SK-N-SH treated with all-trans-retinoic acid at 6 μM for 48 hours (cell line): ENCODE measurements at regions not wholly inside any gene's neighbourhood (a gene's known extent, or its start where the extent isn't known, plus 50 kb on each side); places are given as distances from the start of the nearest gene placed in this dataset.

Source experiments
- ATAC-seq: fragments of 200-7000 bp; cut with Tn5 transposase; 3 replicates; pipeline ENCODE4 v1.9.1; 2020; ENCODE audit warnings: mild to moderate bottlenecking, moderate library complexity
- ARNTL ChIP-seq: fragments of 450-650 bp; formaldehyde crosslinking; IDR thresholded peaks from 2 replicates; pipeline ENCODE4 v1.5.0; 2020; ENCODE audit warnings: low read depth, mild to moderate bottlenecking, moderate library complexity, borderline replicate concordance
- BACH2 ChIP-seq: fragments of 250-450 bp; sonication (Bioruptor Pico); IDR thresholded peaks from 2 replicates; pipeline ENCODE4 v1.9.0; 2021; ENCODE audit warnings: mild to moderate bottlenecking, borderline replicate concordance
- CREB5 ChIP-seq: fragments of 250-450 bp; sonication (Bioruptor Pico); IDR thresholded peaks from 2 replicates; pipeline ENCODE4 v1.5.1; 2020; ENCODE audit warnings: low read depth, mild to moderate bottlenecking, moderate library complexity
- CSDC2 ChIP-seq: fragments of 250-450 bp; sonication (Bioruptor Pico); IDR thresholded peaks from 2 replicates; pipeline ENCODE4 v1.5.0; 2020; ENCODE audit warnings: mild to moderate bottlenecking, moderate library complexity
- CSRNP3 ChIP-seq: fragments of 250-450 bp; sonication (Bioruptor Pico); IDR thresholded peaks from 2 replicates; pipeline ENCODE4 v1.5.1; 2021; ENCODE audit warnings: mild to moderate bottlenecking, moderate library complexity
- ESRRG ChIP-seq: fragments of 250-450 bp; sonication (Bioruptor Pico); IDR thresholded peaks from 2 replicates; pipeline ENCODE4 v1.6.1; 2021; ENCODE audit warnings: mild to moderate bottlenecking
- GLIS3 ChIP-seq: fragments of 250-450 bp; sonication (Bioruptor Pico); IDR thresholded peaks from 2 replicates; pipeline ENCODE4 v1.5.0; 2020; ENCODE audit warnings: mild to moderate bottlenecking, moderate library complexity
- PATZ1 ChIP-seq: fragments of 250-450 bp; sonication (Bioruptor Pico); IDR thresholded peaks from 2 replicates; pipeline ENCODE4 v1.8.0; 2020; ENCODE audit warnings: mild to moderate bottlenecking, moderate library complexity, borderline replicate concordance
- POU6F1 ChIP-seq: fragments of 250-450 bp; sonication (Bioruptor Pico); IDR thresholded peaks from 2 replicates; pipeline ENCODE4 v1.8.0; 2021; ENCODE audit warnings: low read depth, mild to moderate bottlenecking, moderate library complexity, borderline replicate concordance
- PPARA ChIP-seq: fragments of 250-450 bp; sonication (Bioruptor Pico); IDR thresholded peaks from 2 replicates; pipeline ENCODE4 v1.5.0; 2020; ENCODE audit warnings: mild to moderate bottlenecking, borderline replicate concordance
- SNAI2 ChIP-seq: fragments of 250-450 bp; sonication (Bioruptor Pico); IDR thresholded peaks from 2 replicates; pipeline ENCODE4 v1.5.0; 2020; ENCODE audit warnings: mild to moderate bottlenecking, moderate library complexity
- TCF4 ChIP-seq: fragments of 250-450 bp; sonication (Bioruptor Pico); IDR thresholded peaks from 2 replicates; pipeline ENCODE4 v1.8.0; 2021; ENCODE audit warnings: mild to moderate bottlenecking, moderate library complexity, borderline replicate concordance
- TSHZ2 ChIP-seq: fragments of 250-450 bp; sonication (Bioruptor Pico); IDR thresholded peaks from 2 replicates; pipeline ENCODE4 v1.5.0; 2020; ENCODE audit warnings: mild to moderate bottlenecking, moderate library complexity
- ZC3H10 ChIP-seq: fragments of 250-450 bp; sonication (Bioruptor Pico); IDR thresholded peaks from 2 replicates; pipeline ENCODE4 v1.5.1; 2021; ENCODE audit warnings: mild to moderate bottlenecking, moderate library complexity
- ZFP3 ChIP-seq: fragments of 250-450 bp; sonication (Bioruptor Pico); IDR thresholded peaks from 2 replicates; pipeline ENCODE4 v1.5.0; 2020; ENCODE audit warnings: mild to moderate bottlenecking, moderate library complexity
- ZFP30 ChIP-seq: fragments of 450-650 bp; formaldehyde crosslinking; IDR thresholded peaks from 2 replicates; pipeline ENCODE4 v1.5.0; 2022; ENCODE audit warnings: mild to moderate bottlenecking, moderate library complexity
- ZNF565 ChIP-seq: fragments of 450-650 bp; formaldehyde crosslinking; conservative IDR thresholded peaks from 2 replicates; pipeline ENCODE4 v1.5.0; 2020; ENCODE audit warnings: low read depth, mild to moderate bottlenecking, moderate library complexity

GRCh38 chr10:78591066-78591465 lies 477.7 kb upstream of the ZMIZ1 start (continued):
- no peak for TF ChIP-seq PATZ1 (CRISPR knock-in tag)

- ATAC-seq, result no peak
- no peak for TF ChIP-seq CSDC2 (CRISPR knock-in tag)
- no peak for TF ChIP-seq BACH2
- TF ChIP-seq ESRRG (CRISPR knock-in tag), result no peak
- TF ChIP-seq TSHZ2 (CRISPR knock-in tag), result no peak
- no peak for TF ChIP-seq TCF4 (CRISPR knock-in tag)
- TF ChIP-seq GLIS3, result no peak
- no peak for TF ChIP-seq POU6F1
Observed at GRCh38 chr10:78594559-78595268, 474.1 kb upstream of the ZMIZ1 start.

- no peak for ATAC-seq
Observed at GRCh38 chr10:78595269-78595619, 473.5 kb upstream of the ZMIZ1 start.

GRCh38 chr10:78596556-78596955 lies 472.2 kb upstream of the ZMIZ1 start:
- no peak for ATAC-seq
- TF ChIP-seq ZFP3 (CRISPR knock-in tag) (no peak), SNAI2 (CRISPR knock-in tag) (no peak), ZC3H10 (CRISPR knock-in tag) (no peak), ZNF565 (no peak), CREB5 (CRISPR knock-in tag) (no peak), POU6F1 (no peak), TSHZ2 (CRISPR knock-in tag) (no peak), CSDC2 (CRISPR knock-in tag) (no peak)

More at GRCh38 chr10:78595269-78595619, 473.5 kb upstream of the ZMIZ1 start:
- TF ChIP-seq PPARA, result no peak
- TF ChIP-seq ZFP30, result no peak
- no peak for TF ChIP-seq CSDC2 (CRISPR knock-in tag)
- no peak for TF ChIP-seq ZFP3 (CRISPR knock-in tag)
- TF ChIP-seq POU6F1, result no peak
- TF ChIP-seq CSRNP3 (CRISPR knock-in tag), result no peak
- no peak for TF ChIP-seq GLIS3
- TF ChIP-seq ARNTL, result no peak
